NCI-H1930 (cell line): ENCODE measurements at regions not wholly inside any gene's neighbourhood (a gene's known extent, or its start where the extent isn't known, plus 50 kb on each side); places are given as distances from the start of the nearest gene placed in this dataset.
"Not testable (repeated sequence)": the region's sequence is repeated elsewhere in the genome, so short reads cannot be mapped to it uniquely, and the experiment has no call there.

ENCODE experiments used
- DNase-seq, 2 experiments: peaks; one replicate each; lab custom pipeline; 2025; lab: John Stamatoyannopoulos, UW

GRCh38 chr18:56316727-56317126 lies 321.7 kb downstream of the TXNL1 start:
- no peak for DNase-seq

- DNase-seq = no peak
These were observed 323.0 kb downstream of the TXNL1 start for GRCh38 chr18:56315363-56315762.

- no peak for DNase-seq
These were observed 324.0 kb downstream of the TXNL1 start for GRCh38 chr18:56314396-56314795.

GRCh38 chr18:56312551-56313335 lies 325.6 kb downstream of the TXNL1 start:
- no peak for DNase-seq

GRCh38 chr18:56309104-56309503 lies 329.3 kb downstream of the TXNL1 start:
- no peak for DNase-seq

GRCh38 chr18:56307354-56308170 lies 330.8 kb downstream of the TXNL1 start:
- DNase-seq = no peak

GRCh38 chr18:56306797-56307196 lies 331.6 kb downstream of the TXNL1 start:
- DNase-seq = no peak

GRCh38 chr18:56305583-56305982 lies 332.8 kb downstream of the TXNL1 start:
- DNase-seq = no peak

GRCh38 chr18:56302156-56302555 lies 336.2 kb downstream of the TXNL1 start:
- DNase-seq = no peak

GRCh38 chr18:56299740-56300139 lies 338.7 kb downstream of the TXNL1 start:
- DNase-seq = no peak

- DNase-seq = no peak
These were observed 339.5 kb downstream of the TXNL1 start for GRCh38 chr18:56298935-56299334.

GRCh38 chr18:56296381-56296780 lies 342.0 kb downstream of the TXNL1 start:
- no peak for DNase-seq

GRCh38 chr18:56294484-56295183 lies 343.8 kb downstream of the TXNL1 start:
- no peak for DNase-seq

GRCh38 chr18:56291294-56291693 lies 347.1 kb downstream of the TXNL1 start:
- no peak for DNase-seq

GRCh38 chr18:56289381-56289780 lies 349.0 kb downstream of the TXNL1 start:
- no peak for DNase-seq

GRCh38 chr18:56286775-56287325 lies 351.5 kb downstream of the TXNL1 start:
- DNase-seq = no peak

- no peak for DNase-seq
These were observed 352.9 kb downstream of the TXNL1 start for GRCh38 chr18:56285387-56286065.

GRCh38 chr18:56284319-56284718 lies 354.1 kb downstream of the TXNL1 start:
- no peak for DNase-seq

- no peak for DNase-seq
These were observed 355.1 kb downstream of the TXNL1 start for GRCh38 chr18:56283316-56283715.

- DNase-seq = no peak
These were observed 355.9 kb downstream of the TXNL1 start for GRCh38 chr18:56282234-56283104.

GRCh38 chr18:56279816-56280215 lies 358.6 kb downstream of the TXNL1 start:
- DNase-seq = not testable (repeated sequence)
